ENCODE measurements at regions not wholly inside any gene's neighbourhood (a gene's known extent, or its start where the extent isn't known, plus 50 kb on each side); places are given as distances from the start of the nearest gene placed in this dataset.
"Not testable (repeated sequence)": the region's sequence is repeated elsewhere in the genome, so short reads cannot be mapped to it uniquely, and the experiment has no call there.

DNA sequence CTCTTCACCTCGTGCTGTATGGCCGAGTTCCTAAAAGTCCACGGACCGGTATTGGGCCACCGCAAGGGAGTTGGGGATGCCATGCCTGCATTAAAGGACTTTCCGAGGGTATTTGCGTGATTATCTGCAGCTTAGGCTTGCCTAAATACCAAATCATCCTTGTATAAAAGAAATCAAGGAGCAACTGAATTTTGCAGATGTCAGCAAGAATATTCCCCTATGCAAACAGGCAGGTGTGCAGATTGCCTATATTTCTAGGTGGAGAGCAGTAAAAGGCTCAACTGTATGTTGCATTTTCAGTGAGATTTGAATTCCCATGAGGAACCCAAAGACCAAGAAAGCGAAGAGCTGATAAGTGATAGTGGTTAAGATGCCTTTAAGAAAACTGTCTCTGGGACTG, 452.3 kb downstream of the CDH11 start:
- H3K4me3 ChIP-seq: no peak overlapping the region
- no peaks in the 10 kb centered on the region for H3K36me3 ChIP-seq
- no peaks in the 10 kb centered on the region for H3K27me3 ChIP-seq
- intact Hi-C loops (cut with DNase I): no loop called here
- H3K27ac ChIP-seq: no peak overlapping the region
- TF ChIP-seq, protein P1, sequence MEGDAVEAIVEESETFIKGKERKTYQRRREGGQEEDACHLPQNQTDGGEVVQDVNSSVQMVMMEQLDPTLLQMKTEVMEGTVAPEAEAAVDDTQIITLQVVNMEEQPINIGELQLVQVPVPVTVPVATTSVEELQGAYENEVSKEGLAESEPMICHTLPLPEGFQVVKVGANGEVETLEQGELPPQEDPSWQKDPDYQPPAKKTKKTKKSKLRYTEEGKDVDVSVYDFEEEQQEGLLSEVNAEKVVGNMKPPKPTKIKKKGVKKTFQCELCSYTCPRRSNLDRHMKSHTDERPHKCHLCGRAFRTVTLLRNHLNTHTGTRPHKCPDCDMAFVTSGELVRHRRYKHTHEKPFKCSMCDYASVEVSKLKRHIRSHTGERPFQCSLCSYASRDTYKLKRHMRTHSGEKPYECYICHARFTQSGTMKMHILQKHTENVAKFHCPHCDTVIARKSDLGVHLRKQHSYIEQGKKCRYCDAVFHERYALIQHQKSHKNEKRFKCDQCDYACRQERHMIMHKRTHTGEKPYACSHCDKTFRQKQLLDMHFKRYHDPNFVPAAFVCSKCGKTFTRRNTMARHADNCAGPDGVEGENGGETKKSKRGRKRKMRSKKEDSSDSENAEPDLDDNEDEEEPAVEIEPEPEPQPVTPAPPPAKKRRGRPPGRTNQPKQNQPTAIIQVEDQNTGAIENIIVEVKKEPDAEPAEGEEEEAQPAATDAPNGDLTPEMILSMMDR (IDR thresholded peaks at IDR 0.05): no peak
- DNase-seq (ENCODE audit: low spot score in 2 of 2): no peak
- H3K9me3 ChIP-seq: no peaks in the 10 kb centered on the region
- H3K4me1 ChIP-seq: no peaks in the 10 kb centered on the region

DNA sequence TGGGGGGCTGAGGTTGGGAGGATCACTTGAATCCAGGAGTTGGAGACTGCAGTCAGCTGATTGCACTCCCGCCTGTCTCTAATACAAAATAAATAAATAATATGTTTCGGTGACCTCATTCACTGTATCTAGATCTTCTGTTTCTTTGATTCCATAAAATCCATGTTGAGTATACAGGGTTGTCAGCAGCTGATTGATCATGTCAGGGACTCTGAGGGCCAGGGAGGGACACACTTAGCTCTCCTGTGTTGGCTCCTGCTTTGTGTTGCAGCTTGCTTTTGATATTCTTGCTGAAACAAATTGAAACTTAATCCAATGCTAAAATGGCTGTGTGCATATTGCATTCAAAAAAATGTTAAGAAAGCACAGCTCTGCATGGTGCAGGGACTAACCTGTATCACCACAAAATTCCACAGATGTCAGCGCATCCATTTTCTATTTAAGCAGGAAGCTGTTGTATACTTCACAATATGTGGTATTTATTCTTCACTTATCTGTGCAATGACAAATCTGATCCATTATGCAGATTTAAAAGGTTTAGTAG, 454.5 kb downstream of the CDH11 start:
- Histone ChIP-seq H3K4me3 (no peak overlapping the region), H3K27me3 (no peaks in the 10 kb centered on the region), H3K9me3 (no peaks in the 10 kb centered on the region), H3K4me1 (no peaks in the 10 kb centered on the region), H3K36me3 (no peaks in the 10 kb centered on the region), H3K27ac (no peak overlapping the region)
- TF ChIP-seq, protein P1 (IDR thresholded peaks at IDR 0.05): no peak
- DNase-seq (ENCODE audit: low spot score in 2 of 2): no peak
- intact Hi-C loops (cut with DNase I): no loop called here

DNA sequence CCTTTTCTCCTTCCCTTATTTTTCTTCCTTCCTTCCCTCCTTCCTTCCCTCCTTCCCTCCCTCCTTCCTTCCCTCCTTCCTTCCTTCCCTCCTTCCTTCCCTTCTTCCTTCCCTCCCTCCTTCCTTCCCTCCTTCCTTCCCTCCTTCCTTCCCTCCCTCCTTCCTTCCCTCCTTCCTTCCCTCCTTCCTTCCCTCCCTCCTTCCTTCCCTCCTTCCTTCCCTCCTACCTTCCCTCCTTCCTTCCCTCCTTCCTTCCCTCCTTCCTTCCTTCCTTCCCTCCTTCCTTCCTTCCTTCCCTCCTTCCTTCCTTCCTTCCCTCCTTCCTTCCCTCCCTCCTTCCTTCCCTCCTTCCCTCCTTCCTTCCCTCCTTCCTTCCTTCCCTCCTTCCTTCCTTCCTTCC, 459.6 kb downstream of the CDH11 start:
- H3K4me1 ChIP-seq; intact Hi-C loops (cut with DNase I); DNase-seq (ENCODE audit: low spot score in 2 of 2); H3K9me3 ChIP-seq; H3K36me3 ChIP-seq; H3K27ac ChIP-seq; H3K27me3 ChIP-seq; H3K4me3 ChIP-seq: not testable (repeated sequence)

DNA sequence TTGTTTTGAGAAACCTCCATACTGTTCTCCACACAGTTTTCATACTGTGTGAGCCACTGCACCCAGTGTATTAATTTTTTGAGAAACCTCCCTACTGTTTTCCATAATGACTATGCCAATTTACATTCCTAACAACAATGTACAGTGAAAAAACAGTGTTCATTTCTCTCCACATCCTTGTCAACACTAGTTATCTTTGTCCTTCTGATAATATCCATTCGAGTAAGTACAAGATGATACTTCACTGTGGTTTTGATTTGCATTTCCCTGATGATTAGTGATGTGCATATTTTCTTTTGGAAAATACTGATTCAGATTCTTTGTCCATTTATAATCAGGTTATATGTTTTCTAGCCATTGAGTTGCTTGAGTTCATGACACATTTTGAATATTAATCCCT, 462.0 kb downstream of the CDH11 start:
- Histone ChIP-seq H3K4me3 (no peak overlapping the region), H3K9me3 (no peaks in the 10 kb centered on the region), H3K36me3 (no peaks in the 10 kb centered on the region), H3K27ac (no peak overlapping the region), H3K27me3 (no peaks in the 10 kb centered on the region), H3K4me1 (no peaks in the 10 kb centered on the region)
- TF ChIP-seq, protein P1 (IDR thresholded peaks at IDR 0.05): no peak
- no peak for DNase-seq (ENCODE audit: low spot score in 2 of 2)
- intact Hi-C loops (cut with DNase I): no loop called here

DNA sequence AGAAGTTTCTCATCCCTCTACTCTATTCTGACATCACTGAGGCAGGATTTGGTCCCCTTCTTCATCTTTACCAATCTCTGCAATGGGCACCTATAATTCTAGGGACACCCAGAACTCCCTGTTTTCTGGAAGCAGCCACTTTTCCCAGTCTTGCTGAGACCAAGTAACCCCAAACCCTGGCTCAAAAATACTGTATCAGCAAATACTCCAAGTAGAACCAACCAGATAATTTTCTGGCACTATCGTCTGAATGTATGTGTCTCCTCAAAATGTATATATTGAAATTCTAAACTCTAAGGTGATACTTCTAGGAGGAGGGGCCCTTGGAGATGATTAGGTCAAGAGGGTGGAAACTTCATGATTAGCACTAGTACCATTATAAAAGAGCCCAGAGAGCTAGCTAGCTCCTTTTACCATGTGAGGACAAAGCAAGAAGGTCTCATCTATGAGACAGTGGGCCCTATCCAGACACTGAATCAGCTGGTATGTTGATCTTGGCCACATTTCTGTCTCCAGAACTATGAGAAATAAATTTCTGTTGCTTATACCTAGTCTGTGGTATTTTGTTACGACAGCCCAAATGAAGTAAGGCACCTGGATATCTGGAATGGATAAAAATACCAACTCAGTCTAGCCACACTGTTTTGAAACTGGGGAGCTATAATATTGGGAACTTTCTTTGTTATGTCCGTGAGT, 464.4 kb downstream of the CDH11 start:
- TF ChIP-seq, protein P1 (IDR thresholded peaks at IDR 0.05): no peak

DNA sequence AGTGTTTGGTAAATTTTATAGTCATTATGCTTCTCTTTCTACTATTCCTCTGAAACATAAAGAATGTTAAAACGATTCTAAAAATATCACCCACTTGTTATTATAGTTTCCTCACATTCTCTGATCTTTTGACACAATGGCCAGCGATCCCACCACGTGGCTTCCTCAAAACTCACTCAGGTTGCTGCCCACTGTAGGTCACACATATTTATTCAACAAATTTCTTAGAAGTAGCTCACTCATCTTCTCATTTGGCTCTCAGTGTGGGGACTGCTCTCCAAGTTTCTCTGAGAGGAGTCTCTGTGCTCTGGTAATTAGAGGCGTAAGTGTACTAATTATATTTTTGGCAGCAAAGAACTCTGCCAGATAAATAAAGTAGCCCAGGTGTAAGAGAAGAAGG, 465.4 kb downstream of the CDH11 start:
- Histone ChIP-seq H3K9me3 (no peaks in the 10 kb centered on the region), H3K27ac (no peak overlapping the region), H3K4me1 (no peaks in the 10 kb centered on the region), H3K27me3 (no peaks in the 10 kb centered on the region), H3K4me3 (no peak overlapping the region), H3K36me3 (no peaks in the 10 kb centered on the region)
- DNase-seq (ENCODE audit: low spot score in 2 of 2): no peak
- intact Hi-C loops (cut with DNase I): no loop called here
- TF ChIP-seq, protein P1 (IDR thresholded peaks at IDR 0.05): no peak

More for the DNA sequence above, 464.4 kb downstream of the CDH11 start:
- intact Hi-C loops (cut with DNase I): no loop called here
- Histone ChIP-seq H3K27ac (no peak overlapping the region), H3K36me3 (no peaks in the 10 kb centered on the region), H3K4me1 (no peaks in the 10 kb centered on the region), H3K4me3 (no peak overlapping the region), H3K9me3 (no peaks in the 10 kb centered on the region), H3K27me3 (no peaks in the 10 kb centered on the region)
- DNase-seq (ENCODE audit: low spot score in 2 of 2): no peak

All from ascending aorta (tissue), 2 donors.